ENCODE measurements at regions not wholly inside any gene's neighbourhood (a gene's known extent, or its start where the extent isn't known, plus 50 kb on each side); places are given as distances from the start of the nearest gene placed in this dataset.

- H3K36me3 ChIP-seq (ENCODE audit: insufficient read depth, insufficient read length, low read length) = no peaks in the 10 kb centered on the region
- no peaks in the 10 kb centered on the region for H3K9me3 ChIP-seq (ENCODE audit: insufficient read depth, low read length)
- no peaks in the 10 kb centered on the region for H3K27me3 ChIP-seq (ENCODE audit: insufficient read depth, insufficient read length)
- TF ChIP-seq SUZ12 (IDR thresholded peaks at IDR 0.05; ENCODE audit: extremely low read depth, insufficient read depth, insufficient read length) (no peak), ZNF274 (IDR thresholded peaks at IDR 0.05; ENCODE audit: low read depth, low read length) (no peak), YY1 (IDR thresholded peaks at IDR 0.05; ENCODE audit: insufficient read depth, insufficient read length) (no peak)
- H3K9ac ChIP-seq (ENCODE audit: insufficient read length, low read depth) = no peak overlapping the region
- no peaks in the 10 kb centered on the region for H3K4me1 ChIP-seq (ENCODE audit: insufficient read depth, insufficient read length)
- H3K4me3 ChIP-seq (ENCODE audit: insufficient read length, low read depth) = no peak overlapping the region
- no peak for DNase-seq (ENCODE audit: low read depth, low spot score)
These were observed 151.0 kb upstream of the COPS8 start for GRCh38 chr2:236934656-236935055.

- Histone ChIP-seq H3K9ac (ENCODE audit: insufficient read length, low read depth) (no peak overlapping the region), H3K36me3 (ENCODE audit: insufficient read depth, insufficient read length, low read length) (no peaks in the 10 kb centered on the region), H3K4me3 (ENCODE audit: insufficient read length, low read depth) (no peak overlapping the region), H3K27me3 (ENCODE audit: insufficient read depth, insufficient read length) (no peaks in the 10 kb centered on the region), H3K9me3 (ENCODE audit: insufficient read depth, low read length) (no peaks in the 10 kb centered on the region), H3K4me1 (ENCODE audit: insufficient read depth, insufficient read length) (no peaks in the 10 kb centered on the region)
- TF ChIP-seq SUZ12 (IDR thresholded peaks at IDR 0.05; ENCODE audit: extremely low read depth, insufficient read depth, insufficient read length) (no peak), YY1 (IDR thresholded peaks at IDR 0.05; ENCODE audit: insufficient read depth, insufficient read length) (no peak), ZNF274 (IDR thresholded peaks at IDR 0.05; ENCODE audit: low read depth, low read length) (no peak)
- DNase-seq (ENCODE audit: low read depth, low spot score) = no peak
These were observed 150.6 kb upstream of the COPS8 start for GRCh38 chr2:236935083-236935482.

DNA sequence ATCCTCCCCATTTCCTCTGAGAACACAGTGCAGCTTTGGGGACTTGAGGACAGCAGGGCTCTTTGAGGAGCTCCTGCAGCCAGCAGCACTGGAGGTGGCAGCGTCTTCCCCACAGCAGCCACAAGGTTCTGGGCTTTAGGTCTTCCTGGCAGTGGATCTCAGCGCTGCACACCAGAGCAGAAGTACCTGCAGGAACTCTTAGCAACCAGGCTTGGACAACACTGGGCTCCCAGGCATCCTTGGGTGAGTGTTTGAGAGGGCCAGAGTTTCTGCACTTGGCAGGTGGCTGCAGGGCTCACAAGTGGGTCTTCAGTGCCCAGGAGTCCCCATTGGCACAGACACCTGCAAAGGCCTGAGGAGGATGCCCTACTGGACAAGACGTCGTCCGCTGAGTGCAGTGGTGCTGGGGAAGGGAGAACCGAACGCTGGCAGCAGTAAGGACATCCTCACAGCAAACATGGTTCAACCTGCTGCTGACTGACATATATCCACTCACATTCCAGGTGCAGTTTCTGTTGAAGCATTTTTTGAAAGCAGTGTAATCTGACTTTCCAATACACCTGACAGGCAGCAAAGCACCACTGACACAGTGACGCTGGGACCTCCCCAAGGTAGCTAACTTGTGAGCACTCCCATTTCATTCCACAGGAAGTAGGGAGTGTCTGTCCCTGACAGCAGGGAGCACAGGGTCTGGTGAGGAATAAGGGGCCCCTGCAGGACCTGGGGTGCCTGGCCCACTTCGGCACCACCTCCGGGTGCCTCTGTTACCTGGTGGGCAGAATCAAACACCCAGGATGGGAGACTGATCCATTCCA is 149.9 kb upstream of the COPS8 start:
- no peak overlapping the region for H3K9ac ChIP-seq (ENCODE audit: insufficient read length, low read depth)
- H3K4me3 ChIP-seq (ENCODE audit: insufficient read length, low read depth) = no peak overlapping the region
- peaks cover 4% of the 10 kb centered on the region for H3K4me1 ChIP-seq (ENCODE audit: insufficient read depth, insufficient read length)
- TF ChIP-seq YY1 (IDR thresholded peaks at IDR 0.05; ENCODE audit: insufficient read depth, insufficient read length) (no peak), ZNF274 (IDR thresholded peaks at IDR 0.05; ENCODE audit: low read depth, low read length) (no peak), SUZ12 (IDR thresholded peaks at IDR 0.05; ENCODE audit: extremely low read depth, insufficient read depth, insufficient read length) (no peak)
- H3K27me3 ChIP-seq (ENCODE audit: insufficient read depth, insufficient read length) = no peaks in the 10 kb centered on the region
- H3K9me3 ChIP-seq (ENCODE audit: insufficient read depth, low read length) = no peaks in the 10 kb centered on the region
- no peak for DNase-seq (ENCODE audit: low read depth, low spot score)
- H3K36me3 ChIP-seq (ENCODE audit: insufficient read depth, insufficient read length, low read length) = no peaks in the 10 kb centered on the region

DNA sequence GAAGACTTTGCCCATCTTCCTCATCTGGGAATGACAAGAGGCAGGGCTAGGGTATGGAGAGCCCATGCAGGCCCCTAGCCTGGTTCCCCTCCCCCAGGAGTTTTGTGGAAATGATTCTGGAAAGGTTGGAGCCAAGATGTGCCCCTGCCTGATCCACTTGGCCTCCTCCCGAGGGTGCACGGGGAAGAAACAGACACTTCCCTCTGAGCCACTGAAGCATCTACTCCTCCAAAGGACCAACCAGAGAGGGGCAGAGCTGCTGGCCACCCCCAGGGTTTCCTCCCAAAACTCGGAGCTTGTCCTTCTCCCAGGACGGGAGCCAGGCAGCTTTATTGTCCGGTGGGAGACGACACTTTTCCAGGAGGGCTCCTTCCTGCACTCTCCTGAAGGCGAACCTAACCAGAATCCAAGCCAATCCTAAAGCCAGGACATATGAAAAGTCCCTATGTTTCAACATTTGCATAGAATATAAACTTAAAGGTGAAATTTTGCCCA is 149.2 kb upstream of the COPS8 start:
- H3K36me3 ChIP-seq (ENCODE audit: insufficient read depth, insufficient read length, low read length) = no peaks in the 10 kb centered on the region
- no peaks in the 10 kb centered on the region for H3K27me3 ChIP-seq (ENCODE audit: insufficient read depth, insufficient read length)
- TF ChIP-seq YY1 (IDR thresholded peaks at IDR 0.05; ENCODE audit: insufficient read depth, insufficient read length) (no peak), SUZ12 (IDR thresholded peaks at IDR 0.05; ENCODE audit: extremely low read depth, insufficient read depth, insufficient read length) (no peak), ZNF274 (IDR thresholded peaks at IDR 0.05; ENCODE audit: low read depth, low read length) (no peak)
- H3K4me1 ChIP-seq (ENCODE audit: insufficient read depth, insufficient read length) = peaks cover 9% of the 10 kb centered on the region
- H3K9me3 ChIP-seq (ENCODE audit: insufficient read depth, low read length) = no peaks in the 10 kb centered on the region
- no peak for DNase-seq (ENCODE audit: low read depth, low spot score)
- no peak overlapping the region for H3K4me3 ChIP-seq (ENCODE audit: insufficient read length, low read depth)
- no peak overlapping the region for H3K9ac ChIP-seq (ENCODE audit: insufficient read length, low read depth)

DNA sequence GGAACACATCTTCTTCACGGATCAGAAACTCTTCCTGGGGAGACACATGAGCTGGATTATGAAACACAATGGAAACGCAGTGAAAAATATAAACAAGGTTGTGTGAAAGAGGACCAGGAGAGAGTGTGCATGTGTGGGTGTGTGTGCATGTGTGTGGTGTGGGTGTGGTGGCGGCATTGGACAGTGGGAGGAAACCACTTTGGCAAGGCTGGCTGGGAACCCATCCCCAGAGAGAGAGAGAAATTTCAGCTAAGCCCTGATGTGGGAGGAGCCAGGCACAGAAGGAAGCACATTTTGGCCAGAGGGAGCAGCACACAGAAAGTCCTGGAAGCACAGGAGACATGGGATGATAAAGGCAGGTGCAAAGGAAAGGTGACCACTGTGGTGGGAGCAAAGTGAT is 147.6 kb upstream of the COPS8 start:
- DNase-seq (ENCODE audit: low read depth, low spot score) = no peak
- Histone ChIP-seq H3K4me1 (ENCODE audit: insufficient read depth, insufficient read length) (peaks cover 9% of the 10 kb centered on the region), H3K9ac (ENCODE audit: insufficient read length, low read depth) (no peak overlapping the region), H3K9me3 (ENCODE audit: insufficient read depth, low read length) (no peaks in the 10 kb centered on the region), H3K27me3 (ENCODE audit: insufficient read depth, insufficient read length) (no peaks in the 10 kb centered on the region), H3K4me3 (ENCODE audit: insufficient read length, low read depth) (no peak overlapping the region), H3K36me3 (ENCODE audit: insufficient read depth, insufficient read length, low read length) (no peaks in the 10 kb centered on the region)
- TF ChIP-seq SUZ12 (IDR thresholded peaks at IDR 0.05; ENCODE audit: extremely low read depth, insufficient read depth, insufficient read length) = no peak
- no peak for TF ChIP-seq ZNF274 (IDR thresholded peaks at IDR 0.05; ENCODE audit: low read depth, low read length)
- no peak for TF ChIP-seq YY1 (IDR thresholded peaks at IDR 0.05; ENCODE audit: insufficient read depth, insufficient read length)

- peaks cover 9% of the 10 kb centered on the region for H3K4me1 ChIP-seq (ENCODE audit: insufficient read depth, insufficient read length)
- no peak overlapping the region for H3K9ac ChIP-seq (ENCODE audit: insufficient read length, low read depth)
- no peak overlapping the region for H3K4me3 ChIP-seq (ENCODE audit: insufficient read length, low read depth)
- no peaks in the 10 kb centered on the region for H3K9me3 ChIP-seq (ENCODE audit: insufficient read depth, low read length)
- no peaks in the 10 kb centered on the region for H3K36me3 ChIP-seq (ENCODE audit: insufficient read depth, insufficient read length, low read length)
- no peaks in the 10 kb centered on the region for H3K27me3 ChIP-seq (ENCODE audit: insufficient read depth, insufficient read length)
- TF ChIP-seq YY1 (IDR thresholded peaks at IDR 0.05; ENCODE audit: insufficient read depth, insufficient read length) (no peak), ZNF274 (IDR thresholded peaks at IDR 0.05; ENCODE audit: low read depth, low read length) (no peak), SUZ12 (IDR thresholded peaks at IDR 0.05; ENCODE audit: extremely low read depth, insufficient read depth, insufficient read length) (no peak)
- no peak for DNase-seq (ENCODE audit: low read depth, low spot score)
These were observed 146.4 kb upstream of the COPS8 start for GRCh38 chr2:236939271-236939670.

GRCh38 chr2:236939721-236940231 is 145.9 kb upstream of the COPS8 start:
- Histone ChIP-seq H3K36me3 (ENCODE audit: insufficient read depth, insufficient read length, low read length) (no peaks in the 10 kb centered on the region), H3K9me3 (ENCODE audit: insufficient read depth, low read length) (no peaks in the 10 kb centered on the region), H3K4me3 (ENCODE audit: insufficient read length, low read depth) (no peak overlapping the region), H3K27me3 (ENCODE audit: insufficient read depth, insufficient read length) (no peaks in the 10 kb centered on the region), H3K9ac (ENCODE audit: insufficient read length, low read depth) (no peak overlapping the region), H3K4me1 (ENCODE audit: insufficient read depth, insufficient read length) (peaks cover 9% of the 10 kb centered on the region)
- no peak for DNase-seq (ENCODE audit: low read depth, low spot score)
- TF ChIP-seq ZNF274 (IDR thresholded peaks at IDR 0.05; ENCODE audit: low read depth, low read length) = no peak
- TF ChIP-seq YY1 (IDR thresholded peaks at IDR 0.05; ENCODE audit: insufficient read depth, insufficient read length) = no peak
- TF ChIP-seq SUZ12 (IDR thresholded peaks at IDR 0.05; ENCODE audit: extremely low read depth, insufficient read depth, insufficient read length) = no peak

All from NT2/D1 (cell line).